ENCODE measurements at regions not wholly inside any gene's neighbourhood (a gene's known extent, or its start where the extent isn't known, plus 50 kb on each side); places are given as distances from the start of the nearest gene placed in this dataset.

GRCh38 chr1:17893891-17894631 is 138.9 kb downstream of the ACTL8 start:
- TF ChIP-seq CTCF (IDR thresholded peaks at IDR 0.05 in 8 of 11, conservative IDR thresholded peaks at IDR 0.05 in 3 of 11) (no peak), POLR2AphosphoS5 (IDR thresholded peaks at IDR 0.05) (no peak)

Data from spleen (tissue), 7 donors.